ENCODE measurements at regions not wholly inside any gene's neighbourhood (a gene's known extent, or its start where the extent isn't known, plus 50 kb on each side); places are given as distances from the start of the nearest gene placed in this dataset.

DNA sequence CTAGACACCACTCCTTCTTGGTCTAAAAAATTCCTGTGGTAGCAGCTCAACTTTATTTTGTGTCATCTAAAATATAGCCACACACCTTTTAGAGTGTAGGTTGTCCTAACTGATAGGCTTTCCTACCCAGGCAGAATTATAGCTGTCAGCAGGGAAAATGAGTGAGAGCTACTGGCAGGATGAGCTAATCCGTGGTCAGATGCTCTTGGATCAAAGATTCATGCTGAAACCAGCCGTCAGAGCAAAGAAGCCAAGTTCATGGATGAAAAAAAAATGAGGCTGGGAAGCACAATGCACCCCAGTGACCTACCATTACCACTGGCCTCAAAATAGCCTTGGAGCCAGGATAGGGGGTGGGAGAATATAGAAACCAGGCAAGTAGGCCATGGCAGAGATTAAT is 113.1 kb upstream of the BLID start:
- ChIA-PET POLR2A (no interaction called here), CTCF (ENCODE audit: low intra/inter-chr PET ratio) (no interaction called here)
- intact Hi-C loops (cut with micrococcal nuclease) (no loop called here), in situ Hi-C loops (cut with MboI) (no loop called here)
- 0% methylated on average over 2 of the region's 2 CpGs for whole genome bisulfite sequencing (ENCODE audit: insufficient coverage, low coverage, missing lambda C conversion rate)
- no peak overlapping the region for H3K4me2 ChIP-seq (ENCODE audit: insufficient read depth, low read length)
- FAIRE-seq (no peak), DNase-seq (ENCODE audit: extremely low read depth in 1 of 4, low spot score in 3 of 4) (no peak), ATAC-seq (no peak)
- no peaks in the 10 kb centered on the region for H3K27me3 ChIP-seq (ENCODE audit: control insufficient read depth in 2 of 2, insufficient read depth in 2 of 2, low read length in 2 of 2)
- no TSS peak for BruUV-seq (replicated peaks)
- no peak overlapping the region for H3K27ac ChIP-seq (ENCODE audit: extremely low read depth, low read depth, low read length)
- H3K36me3 ChIP-seq (ENCODE audit: control insufficient read depth, insufficient read depth, low read length) = no peaks in the 10 kb centered on the region
- H3K4me1 ChIP-seq (replicated peaks in 1 of 2; ENCODE audit: control insufficient read depth in 2 of 2, insufficient read depth in 2 of 2, low read length in 2 of 2) = no peaks in the 10 kb centered on the region
- H4K20me1 ChIP-seq (replicated peaks; ENCODE audit: control insufficient read depth, insufficient read depth, low read length) = no peaks in the 10 kb centered on the region
- no peak overlapping the region for H3K4me3 ChIP-seq
- no peak for TF ChIP-seq CTBP1 (IDR thresholded peaks at IDR 0.05; ENCODE audit: borderline replicate concordance)
- no peak for TF ChIP-seq ZNF140 (CRISPR knock-in tag; IDR thresholded peaks at IDR 0.05)
- TF ChIP-seq ZKSCAN3 (CRISPR knock-in tag; IDR thresholded peaks at IDR 0.05) = no peak
- no peak for TF ChIP-seq TRIM24 (IDR thresholded peaks at IDR 0.05)
- no peak for TF ChIP-seq RBM15 (IDR thresholded peaks at IDR 0.05; ENCODE audit: insufficient read depth, low read length)
- TF ChIP-seq, protein P1, sequence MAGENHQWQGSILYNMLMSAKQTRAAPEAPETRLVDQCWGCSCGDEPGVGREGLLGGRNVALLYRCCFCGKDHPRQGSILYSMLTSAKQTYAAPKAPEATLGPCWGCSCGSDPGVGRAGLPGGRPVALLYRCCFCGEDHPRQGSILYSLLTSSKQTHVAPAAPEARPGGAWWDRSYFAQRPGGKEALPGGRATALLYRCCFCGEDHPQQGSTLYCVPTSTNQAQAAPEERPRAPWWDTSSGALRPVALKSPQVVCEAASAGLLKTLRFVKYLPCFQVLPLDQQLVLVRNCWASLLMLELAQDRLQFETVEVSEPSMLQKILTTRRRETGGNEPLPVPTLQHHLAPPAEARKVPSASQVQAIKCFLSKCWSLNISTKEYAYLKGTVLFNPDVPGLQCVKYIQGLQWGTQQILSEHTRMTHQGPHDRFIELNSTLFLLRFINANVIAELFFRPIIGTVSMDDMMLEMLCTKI (IDR thresholded peaks at IDR 0.05; ENCODE audit: partially characterized antibody) = no peak
- TF ChIP-seq HDAC8 (tag; IDR thresholded peaks at IDR 0.05) = no peak
- no peak overlapping the region for H3K9ac ChIP-seq (ENCODE audit: insufficient read depth in 1 of 2, low read depth in 2 of 2, low read length in 2 of 2)
- no peak overlapping the region for H2AFZ ChIP-seq (ENCODE audit: low read depth, low read length)
- no peaks in the 10 kb centered on the region for H3K79me2 ChIP-seq (ENCODE audit: control insufficient read depth, insufficient read depth, low read length)
- no peaks in the 10 kb centered on the region for H3K9me1 ChIP-seq (ENCODE audit: control insufficient read depth, insufficient read depth, low read length)
- H3K9me3 ChIP-seq (replicated peaks; ENCODE audit: control insufficient read depth, insufficient read depth, low read depth, low read length) = no peaks in the 10 kb centered on the region

Data from K562 (cell line).